Suppressor macrophage treated with lipopolysaccharide for 1 hour (primary cell): ENCODE measurements at regions not wholly inside any gene's neighbourhood (a gene's known extent, or its start where the extent isn't known, plus 50 kb on each side); places are given as distances from the start of the nearest gene placed in this dataset.
"Not testable (repeated sequence)": the region's sequence is repeated elsewhere in the genome, so short reads cannot be mapped to it uniquely, and the experiment has no call there.

ENCODE experiments used
- DNase-seq, 3 donors: peaks; one replicate each; pipeline ENCODE4 v3.0.0-alpha.2; 2020 to 2022

DNA sequence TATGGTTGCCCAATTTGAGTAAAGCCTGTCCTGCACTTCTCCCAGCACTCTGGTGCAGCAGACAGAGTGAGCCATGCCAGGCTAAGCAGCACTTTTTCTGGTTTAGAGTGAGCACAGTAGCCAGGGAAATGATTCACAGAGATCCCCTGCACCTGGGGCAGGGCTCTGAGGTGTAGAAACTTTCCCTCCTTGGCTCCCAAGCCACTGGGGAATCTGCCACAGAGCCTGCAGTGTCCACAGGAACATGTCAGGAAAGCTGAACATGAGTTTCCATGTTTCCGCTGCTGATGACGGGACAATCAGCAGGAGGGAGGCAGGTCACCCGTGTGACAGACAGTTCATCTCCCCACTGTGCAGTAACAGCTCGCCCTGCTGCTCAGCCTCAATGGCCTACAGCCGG, 429.9 kb upstream of the B3GAT1 start:
- no peak for DNase-seq

DNA sequence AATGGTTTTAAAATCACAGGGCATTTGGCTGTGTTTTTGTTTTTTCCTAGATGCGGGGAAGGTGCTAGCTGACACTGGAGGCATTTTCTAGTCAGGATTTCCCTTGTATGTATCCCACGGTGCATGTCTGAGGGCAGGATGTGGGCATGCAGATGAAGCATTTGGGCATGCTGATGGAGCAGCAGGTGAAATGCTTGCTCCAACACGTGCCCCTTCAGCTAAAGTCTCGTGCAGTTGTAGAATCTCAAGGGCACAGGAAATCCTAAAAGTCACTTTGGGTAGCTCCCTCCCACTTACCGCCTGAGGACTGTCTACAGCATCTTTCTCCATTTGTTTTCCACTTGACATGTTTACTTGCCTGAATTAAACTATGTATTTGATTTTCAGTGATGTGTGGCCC, 429.4 kb upstream of the B3GAT1 start:
- DNase-seq = no peak

DNA sequence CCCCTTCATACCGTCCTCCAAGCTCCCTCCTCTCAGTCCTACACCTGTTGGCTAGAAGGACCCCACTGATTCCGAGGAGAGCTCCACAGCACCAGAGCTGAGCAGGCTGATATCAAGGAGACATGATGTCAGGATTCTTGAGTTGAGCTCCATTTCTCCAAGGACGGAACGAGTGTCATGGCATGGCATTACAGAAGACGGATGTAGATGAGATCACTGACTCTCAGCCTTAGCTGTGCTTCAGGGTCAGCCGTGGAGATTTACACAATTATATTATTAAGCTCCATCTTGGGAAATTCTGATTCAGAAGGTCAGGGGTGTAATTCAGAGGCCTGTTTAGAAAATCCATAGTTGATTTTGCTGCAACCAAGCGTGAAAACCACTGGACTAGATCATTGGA, 428.9 kb upstream of the B3GAT1 start:
- no peak for DNase-seq

DNA sequence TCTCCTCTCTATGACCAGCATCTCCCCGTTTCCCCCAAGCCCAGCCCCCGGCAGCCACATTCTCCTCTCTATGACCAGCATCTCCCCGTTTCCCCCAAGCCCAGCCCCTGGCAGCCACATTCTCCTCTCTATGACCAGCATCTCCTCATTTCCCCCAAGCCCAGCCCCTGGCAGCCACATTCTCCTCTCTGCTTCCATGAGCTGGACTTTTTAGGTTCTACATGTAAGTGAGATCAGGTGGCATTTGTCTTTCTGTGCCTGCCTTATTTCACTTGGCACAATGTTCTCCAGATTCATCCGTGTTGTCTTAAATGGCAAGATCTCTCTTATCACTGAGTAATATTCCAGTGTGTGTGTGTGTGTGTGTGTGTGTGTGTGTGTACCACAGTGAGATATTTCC, 428.1 kb upstream of the B3GAT1 start:
- not testable (repeated sequence) for DNase-seq

DNA sequence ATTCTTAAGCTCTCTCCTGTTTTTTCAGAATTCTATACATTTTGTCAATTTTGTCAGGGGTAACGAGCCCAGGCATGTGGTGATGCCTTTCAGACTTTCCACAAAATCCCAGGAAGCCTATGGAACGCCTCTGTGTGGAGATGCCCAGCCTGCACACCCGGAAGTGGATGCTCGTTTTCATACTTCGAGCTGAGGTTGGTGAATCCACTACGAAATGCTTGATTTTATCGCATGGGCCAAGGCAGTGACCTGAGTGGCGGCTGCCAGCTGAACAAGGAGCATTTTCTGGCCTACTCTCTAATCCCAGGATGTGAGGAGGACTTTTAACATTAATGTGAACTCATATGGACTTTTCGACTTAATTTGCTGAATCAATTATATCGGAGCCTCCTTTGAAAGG, 426.7 kb upstream of the B3GAT1 start:
- no peak for DNase-seq

DNA sequence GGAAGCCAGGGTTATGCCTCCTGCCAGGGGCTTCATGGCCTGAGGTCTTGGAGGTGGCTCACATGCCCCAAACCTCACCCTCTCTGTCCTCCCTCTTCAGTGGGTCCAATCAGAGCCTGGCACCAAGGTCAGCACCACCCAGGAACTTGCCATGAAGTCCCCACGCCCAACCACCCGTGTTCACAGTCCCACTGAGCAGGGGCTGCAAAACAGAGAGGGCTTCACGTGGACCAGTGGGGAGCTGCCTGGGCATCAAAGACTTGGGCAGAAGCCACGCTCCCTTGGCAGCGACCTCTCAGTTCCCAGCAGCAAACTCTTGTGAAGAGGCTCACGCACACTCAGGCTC, 425.8 kb upstream of the B3GAT1 start:
- no peak for DNase-seq

DNA sequence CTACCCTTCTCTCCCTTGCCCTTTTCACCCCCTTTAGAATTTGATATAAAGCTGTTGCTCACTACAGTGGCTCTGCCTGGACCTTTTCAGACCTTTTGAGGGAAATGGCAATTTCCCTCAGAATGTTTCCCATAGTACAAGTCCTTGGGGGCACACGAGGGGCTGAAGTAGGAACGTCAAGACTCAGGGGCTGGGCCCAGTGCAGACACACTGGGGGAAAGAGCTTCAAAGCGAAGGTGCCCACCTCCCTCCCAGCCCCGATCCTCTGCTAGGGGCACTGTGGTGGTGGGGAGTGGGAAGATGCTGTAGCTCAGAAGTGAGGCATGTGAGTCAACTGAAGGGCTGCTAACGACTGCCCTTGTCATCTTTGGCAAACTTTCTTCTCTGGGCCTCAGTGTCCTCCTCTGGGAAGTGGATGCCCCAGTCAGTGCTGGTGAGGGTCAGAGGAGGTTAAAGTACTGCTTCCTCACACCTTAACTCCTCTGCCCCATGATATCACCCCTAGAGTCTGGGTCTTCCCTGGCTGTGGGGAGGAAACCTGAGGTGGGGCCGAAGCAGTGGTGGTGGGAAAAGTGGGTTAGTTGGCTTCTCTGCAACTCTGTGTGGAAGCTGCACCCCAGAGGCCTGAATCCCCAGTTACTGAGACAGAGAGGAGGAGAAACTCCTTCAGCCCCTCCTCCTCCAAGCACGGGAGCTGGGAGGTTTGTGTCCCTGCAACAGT, 425.3 kb upstream of the B3GAT1 start:
- no peak for DNase-seq

DNA sequence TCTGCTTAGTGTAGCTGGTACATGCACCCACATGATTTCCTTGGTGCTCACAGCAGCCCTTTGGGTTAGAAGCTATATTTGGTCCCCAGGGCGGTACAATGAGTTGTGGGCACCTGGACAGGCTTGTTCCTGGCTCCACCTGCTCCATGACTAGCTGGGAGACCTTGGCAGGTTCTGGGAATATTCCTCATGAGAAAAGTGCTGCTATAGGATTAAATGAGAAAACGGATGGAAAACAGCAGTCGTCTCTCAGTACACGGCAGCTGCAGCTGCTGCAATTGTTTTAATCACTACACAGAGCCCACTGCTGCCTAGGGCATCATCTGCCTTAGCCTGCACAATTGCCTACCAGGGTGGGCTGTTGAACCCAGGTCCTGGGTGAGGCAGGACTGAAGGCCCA, 424.5 kb upstream of the B3GAT1 start:
- no peak for DNase-seq

DNA sequence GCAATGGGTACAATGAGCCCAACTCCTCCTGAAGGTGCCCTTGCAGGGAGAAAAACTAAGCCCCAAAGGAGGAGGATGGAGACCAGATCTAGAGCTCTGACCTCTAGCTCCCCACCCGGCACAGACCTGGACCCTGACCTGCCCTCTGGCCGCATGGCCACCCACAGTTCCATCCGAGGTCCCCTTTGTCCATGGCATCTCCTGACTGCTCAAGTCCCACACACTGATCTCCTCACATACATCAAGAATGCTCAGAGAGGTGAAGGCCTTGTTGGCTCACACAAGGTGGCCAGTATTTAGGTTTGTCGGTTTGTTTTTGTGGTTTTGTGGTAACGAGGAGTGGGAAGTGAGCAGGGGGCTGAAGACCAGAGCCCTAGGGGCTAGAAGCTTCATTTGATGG, 423.5 kb upstream of the B3GAT1 start:
- DNase-seq = no peak

DNA sequence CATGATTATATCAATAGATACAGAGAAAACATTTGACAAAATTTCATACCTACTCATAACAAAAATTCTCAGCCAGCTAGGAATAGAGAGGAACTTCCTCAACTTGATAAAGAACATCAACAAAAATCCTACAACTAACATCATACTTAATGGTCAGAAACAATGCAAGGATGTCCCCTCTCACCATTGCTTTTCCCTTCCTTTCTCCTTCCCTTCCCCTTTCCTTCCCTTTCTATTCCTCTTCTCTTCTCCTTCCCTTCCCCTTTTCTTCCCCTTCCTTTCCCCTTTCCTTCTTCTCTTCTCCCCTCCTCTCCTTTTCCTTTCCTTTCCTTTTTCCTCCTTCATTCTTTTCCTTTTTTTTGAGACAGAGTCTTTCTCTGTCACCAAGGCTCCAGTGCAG, 418.3 kb upstream of the B3GAT1 start:
- no peak for DNase-seq

DNA sequence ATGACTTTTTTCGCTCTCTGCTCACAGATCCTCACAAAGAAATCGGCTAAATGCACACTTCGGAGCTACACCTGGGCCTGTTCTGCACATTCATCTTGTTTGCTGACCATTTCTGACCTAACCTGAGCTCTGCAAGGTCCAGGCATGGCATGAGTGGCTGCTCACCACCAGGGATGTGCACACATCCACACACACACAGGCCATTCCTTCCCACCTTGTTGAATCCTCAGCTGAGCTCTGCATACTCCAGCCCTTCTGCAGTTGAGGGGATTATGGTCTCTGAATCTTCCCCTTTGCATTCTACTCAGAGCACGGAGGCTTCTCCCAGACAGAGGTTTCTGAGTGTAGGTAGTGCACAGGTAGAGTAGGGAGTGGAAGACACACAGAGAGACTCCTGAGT, 411.9 kb upstream of the B3GAT1 start:
- no peak for DNase-seq

DNA sequence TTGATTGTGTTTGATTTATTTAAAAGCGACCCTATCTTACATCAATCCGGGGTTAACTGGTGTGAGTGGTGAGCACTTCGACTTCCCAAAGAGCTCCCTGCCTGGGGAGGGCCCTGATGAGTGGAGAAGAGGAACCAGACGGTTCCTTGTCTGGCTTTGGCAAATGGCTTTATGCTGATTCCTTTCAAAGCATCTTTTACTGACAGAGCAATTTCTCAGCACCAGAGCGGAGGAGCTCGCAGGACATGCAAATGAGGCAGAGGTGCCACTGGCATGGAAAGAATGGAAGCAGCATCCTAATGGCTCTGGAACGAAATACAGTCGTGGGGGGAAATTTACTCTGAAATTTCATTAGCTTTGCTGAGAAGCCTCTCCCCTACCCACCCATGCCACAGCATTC, 410.9 kb upstream of the B3GAT1 start:
- DNase-seq = no peak

DNA sequence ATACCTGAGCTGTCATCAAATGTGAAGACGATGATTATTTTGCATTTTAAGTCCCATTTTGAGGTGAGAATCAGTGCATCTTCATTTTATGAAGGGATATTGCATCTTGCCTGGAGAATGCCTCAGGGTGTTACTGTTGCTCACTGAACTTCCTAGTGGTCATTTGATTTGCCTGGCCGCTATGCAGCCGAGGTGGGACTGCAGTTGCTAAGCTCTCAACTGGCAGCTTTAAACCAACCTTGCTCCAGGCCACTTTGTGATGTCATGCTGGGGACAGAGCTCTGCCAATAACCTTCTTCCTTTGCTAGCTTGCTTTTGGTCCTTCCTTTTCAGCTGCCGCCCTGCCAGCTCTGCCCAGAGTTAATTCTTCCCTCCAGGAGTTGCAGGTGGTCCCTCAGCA, 409.4 kb upstream of the B3GAT1 start:
- DNase-seq = no peak

DNA sequence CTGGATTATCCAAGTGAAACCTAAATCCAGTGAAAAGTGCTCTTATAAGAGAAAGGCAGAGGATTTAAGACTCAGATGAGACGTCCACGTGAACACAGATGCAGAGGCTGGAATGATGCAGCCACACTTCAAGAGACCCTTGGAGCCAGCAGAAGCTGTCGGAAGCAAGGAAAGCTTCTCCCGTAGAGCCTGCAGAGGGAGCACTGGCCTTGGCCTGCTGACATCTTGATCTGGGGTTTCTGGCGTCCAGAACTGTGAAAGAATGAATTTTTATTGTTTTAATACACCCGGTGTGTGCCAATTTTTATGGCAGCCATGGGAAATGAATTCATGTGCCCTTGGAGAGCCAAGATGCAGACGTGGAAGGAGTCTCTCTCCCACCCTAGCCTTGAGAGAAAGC, 407.0 kb upstream of the B3GAT1 start:
- DNase-seq = no peak

DNA sequence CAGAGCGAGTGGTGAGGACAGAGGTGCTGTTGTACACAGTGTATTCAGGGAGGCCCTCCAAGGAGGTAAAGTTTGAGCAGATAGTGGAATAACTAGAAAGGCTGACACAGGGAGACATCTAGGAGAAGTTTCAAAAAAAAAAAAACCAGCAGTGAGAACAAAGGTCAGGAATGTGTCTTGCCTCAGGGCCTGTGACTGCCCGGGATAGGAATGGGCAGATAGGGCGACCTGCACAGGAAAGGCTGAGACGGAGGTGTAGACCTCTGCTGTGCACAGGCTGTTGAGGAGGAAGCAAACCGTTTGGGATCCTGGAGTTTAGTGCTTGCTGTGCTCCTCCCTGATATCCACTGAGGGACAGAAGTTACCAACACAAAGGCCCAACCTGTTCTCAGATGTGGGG, 406.5 kb upstream of the B3GAT1 start:
- no peak for DNase-seq

DNA sequence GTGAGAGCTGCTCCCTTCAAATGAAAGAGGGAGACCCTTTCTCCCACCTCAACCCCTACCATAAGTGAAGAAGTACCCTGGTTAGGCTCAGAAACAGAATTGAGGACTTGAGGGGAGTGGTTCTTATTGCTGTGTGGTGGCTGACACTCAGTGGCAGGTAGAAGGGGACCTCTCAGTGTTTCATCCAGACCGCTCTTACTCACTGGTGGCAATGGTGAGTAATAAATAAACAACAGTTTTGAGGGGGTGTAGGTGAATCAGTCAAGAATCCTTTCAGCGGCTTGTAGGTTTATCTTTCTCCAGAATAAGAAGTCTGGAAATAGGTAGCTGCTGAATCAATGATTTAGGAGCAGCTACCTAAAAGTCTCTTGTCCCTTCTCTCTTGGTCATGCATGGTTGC, 403.4 kb upstream of the B3GAT1 start:
- no peak for DNase-seq

DNA sequence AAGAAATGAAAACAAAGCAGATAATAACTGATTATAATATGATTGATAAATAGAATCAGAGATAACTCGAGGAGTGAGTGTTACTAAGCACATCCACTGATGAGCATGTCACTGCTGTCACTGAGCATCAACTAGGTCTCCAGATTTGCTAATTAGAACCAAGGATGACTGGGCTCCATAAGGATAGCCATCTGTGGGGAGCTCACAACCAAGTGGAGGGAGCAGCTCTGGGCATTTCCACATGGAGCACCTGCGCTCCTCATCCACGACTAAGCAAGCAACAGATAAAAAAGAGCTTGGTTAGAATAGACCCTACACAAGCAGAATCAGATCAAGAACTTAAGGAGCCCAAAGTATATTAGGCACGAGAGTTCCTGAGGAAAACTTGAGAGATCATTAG, 396.0 kb upstream of the B3GAT1 start:
- DNase-seq = no peak

DNA sequence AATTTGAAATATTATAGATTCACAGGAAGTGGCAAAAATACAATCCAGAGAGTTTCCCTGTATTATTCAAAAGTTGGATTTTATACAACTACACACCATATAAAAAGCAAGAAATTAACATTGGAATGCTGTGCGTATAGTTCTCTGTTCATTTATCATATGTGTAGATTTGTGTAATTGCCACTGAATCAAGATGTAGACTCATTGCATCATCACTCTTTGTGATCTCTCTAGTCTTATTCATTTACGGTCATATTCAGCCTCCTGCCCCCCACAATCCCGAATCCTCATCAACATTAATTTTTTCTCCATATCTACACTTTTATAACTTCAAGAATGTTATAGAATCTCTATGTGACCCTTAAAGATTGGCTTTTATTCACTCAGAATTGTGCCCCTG, 390.6 kb upstream of the B3GAT1 start:
- no peak for DNase-seq

DNA sequence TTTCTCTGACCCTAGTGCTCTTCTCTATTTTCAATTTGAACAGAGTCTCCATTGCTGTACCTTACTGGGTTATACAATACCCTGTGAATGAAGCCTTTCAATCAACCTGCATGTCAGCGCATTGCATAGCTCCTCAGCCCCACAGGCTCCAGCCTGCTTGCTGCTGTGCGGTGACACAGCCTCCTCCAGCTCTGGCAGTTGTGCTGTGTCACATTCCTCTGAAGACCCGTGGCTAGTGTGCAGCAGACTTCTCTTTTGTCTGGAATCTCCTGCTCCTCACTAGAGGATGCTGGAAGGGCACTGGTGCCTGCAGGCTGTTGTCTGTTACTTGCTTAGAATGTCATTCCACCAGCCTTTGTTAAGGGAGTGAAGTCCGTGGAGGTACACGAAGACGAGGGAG, 390.1 kb upstream of the B3GAT1 start:
- DNase-seq = no peak

DNA sequence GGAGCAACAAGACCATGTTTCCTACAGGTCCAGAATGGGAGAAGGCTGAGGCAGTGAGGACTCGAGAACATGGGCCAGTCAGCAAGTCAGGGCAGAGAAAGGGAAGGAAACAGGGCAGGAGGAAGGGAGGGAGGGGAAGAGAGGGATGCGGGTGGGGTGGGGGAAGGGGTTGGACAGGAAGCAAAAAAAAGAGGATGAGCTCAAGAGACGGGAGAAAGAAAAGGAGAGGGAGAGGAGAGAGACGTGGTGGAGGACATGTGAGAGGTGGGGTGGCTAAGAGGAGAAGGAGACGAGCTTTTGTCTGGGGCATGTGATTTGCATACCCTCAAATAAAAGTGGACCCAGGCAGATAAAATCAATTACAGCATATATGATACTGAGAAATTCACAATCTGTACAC, 389.5 kb upstream of the B3GAT1 start:
- DNase-seq = no peak

DNA sequence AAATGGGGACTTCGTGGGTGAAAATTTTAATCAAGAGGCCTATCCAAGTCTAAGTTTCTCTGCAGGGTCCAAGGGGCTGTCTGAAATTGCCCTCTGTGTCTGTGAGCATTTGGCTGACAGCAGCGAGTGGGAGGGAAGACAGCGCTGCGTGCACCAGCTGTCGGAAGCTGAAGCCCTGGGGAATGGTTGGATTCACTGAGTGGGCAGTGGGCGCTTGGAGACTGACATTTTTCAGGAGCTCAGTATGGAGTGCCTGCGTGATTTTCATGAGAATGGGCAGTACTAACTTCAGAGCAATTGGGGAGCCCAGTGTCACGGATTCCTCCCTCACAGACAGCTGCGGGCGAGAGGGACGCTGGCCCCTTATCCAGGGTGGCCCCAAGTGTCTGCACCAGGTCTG, 388.8 kb upstream of the B3GAT1 start:
- DNase-seq = no peak

DNA sequence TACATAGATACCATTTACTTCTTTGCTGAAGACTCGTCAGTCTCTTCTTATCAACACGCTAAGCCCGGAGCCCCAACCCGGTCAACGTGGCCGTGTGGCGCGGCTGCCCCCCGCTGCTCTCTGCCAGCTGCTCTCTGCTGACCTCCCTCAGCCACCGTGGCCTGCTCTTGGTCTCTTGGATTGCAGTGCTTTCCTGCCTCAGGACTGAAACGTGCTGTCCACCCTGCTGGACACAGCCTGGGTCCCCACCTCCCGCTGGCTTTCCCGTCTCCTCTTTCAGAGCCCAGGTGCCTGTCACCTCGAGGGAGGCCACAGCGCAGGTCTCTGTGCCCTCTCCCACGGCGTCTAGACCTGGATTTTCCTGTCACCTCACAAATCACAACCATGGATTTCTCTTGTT, 388.1 kb upstream of the B3GAT1 start:
- DNase-seq = no peak

DNA sequence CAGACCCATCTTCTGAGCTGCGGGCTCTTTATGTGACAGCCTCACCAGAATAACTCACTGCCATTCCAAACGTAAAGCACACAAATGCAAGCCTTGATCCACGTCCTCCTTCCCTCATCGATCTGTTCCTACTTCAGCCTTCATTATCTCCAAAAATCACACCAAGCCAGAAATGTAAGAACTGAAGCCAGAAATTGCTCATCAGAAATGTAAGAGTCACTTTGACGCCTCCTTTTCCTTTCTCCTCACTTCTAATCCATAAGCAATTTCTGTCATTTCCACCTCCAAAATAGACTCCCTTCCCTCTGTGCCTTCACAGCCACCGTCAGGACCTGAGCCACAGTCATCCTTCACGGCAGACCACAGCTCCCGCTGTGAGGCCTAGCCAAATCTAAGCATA, 387.3 kb upstream of the B3GAT1 start:
- no peak for DNase-seq

DNA sequence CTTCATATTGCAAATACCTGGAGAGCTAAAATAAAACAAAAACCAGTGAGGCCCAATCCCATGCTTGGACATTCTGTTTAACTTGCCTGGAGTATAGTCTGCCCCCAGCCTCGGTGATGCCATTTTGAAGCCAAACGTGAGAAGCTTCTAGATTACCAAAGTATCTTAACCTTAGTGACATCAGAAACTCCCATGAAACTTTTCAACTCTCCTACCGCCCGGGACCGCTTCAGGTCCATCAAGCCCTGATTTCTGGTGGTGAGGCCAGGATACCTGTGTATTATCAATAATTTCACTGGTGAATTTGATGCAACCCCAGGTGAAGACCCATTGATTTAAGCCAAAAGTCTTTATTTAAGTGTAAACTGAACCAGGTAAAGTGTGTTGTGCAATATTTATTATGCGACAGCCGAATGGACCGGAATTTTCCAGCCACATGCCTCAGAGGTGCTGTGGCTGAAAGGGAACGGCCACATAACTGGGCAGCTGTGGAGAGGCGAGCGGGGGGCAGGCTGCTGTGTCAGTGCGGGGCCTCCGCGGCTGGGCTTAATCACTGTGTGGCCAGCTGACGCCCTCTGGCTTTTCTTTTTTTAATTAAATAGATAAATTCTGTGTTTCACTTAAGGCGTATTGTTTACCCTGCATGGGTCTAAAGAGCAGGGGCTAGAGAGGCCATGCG, 385.5 kb upstream of the B3GAT1 start:
- DNase-seq = no peak

DNA sequence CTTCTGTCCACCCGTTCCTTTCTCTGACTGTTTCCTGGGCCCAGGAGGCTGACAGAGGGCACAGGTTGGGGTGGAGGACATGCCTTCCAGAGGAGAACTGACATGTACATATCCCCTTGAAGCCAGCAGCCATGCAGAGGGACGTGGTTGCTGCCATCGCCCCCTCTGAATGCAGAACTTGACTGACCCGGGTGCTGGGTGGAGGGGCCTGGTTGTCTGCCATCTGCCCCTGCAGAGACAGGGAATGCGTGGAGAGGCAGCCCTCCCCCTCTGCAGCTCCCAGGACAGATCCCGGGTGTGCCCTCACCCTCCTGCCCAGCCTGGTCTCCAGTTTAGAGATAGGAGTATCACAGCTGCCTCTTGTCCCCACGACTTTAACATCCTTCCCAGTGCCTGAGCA, 383.0 kb upstream of the B3GAT1 start:
- DNase-seq = no peak
